ENCODE measurements at regions not wholly inside any gene's neighbourhood (a gene's known extent, or its start where the extent isn't known, plus 50 kb on each side); places are given as distances from the start of the nearest gene placed in this dataset.
A peak's percentile ranks its signal among the peaks of the same experiment; 100 is the strongest.

DNA sequence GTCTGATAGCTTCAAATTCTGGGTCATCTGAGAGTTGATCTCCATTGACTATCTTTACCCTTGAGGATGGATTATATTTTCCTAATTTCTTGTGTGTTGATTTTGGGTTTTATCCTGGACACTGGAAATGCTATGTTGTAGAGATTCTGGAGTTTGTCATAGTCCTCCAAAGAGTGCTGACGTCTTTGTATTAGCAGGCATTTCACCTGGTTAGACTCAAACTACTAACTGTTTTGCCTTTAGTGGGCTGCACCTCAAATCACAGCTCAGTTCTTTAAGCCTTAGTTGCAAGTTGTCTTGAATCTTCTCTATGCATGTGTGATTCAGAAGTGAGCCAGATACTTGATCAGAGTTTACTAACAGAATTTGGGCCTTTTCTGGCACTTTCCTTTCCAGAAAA lies 264.3 kb downstream of the RPS24 start:
- Histone ChIP-seq H3K4me1 (ENCODE audit: insufficient read depth, low read length) (peaks cover 19% of the 10 kb centered on the region), H3K27me3 (ENCODE audit: insufficient read depth, low read length) (no peaks in the 10 kb centered on the region), H3K27ac (ENCODE audit: low read length) (no peak overlapping the region), H3K9ac (ENCODE audit: low read depth, low read length) (no peak overlapping the region), H3K9me3 (ENCODE audit: insufficient read depth, low read depth, low read length) (no peaks in the 10 kb centered on the region), H3K4me3 (ENCODE audit: low read length) (no peak overlapping the region), H3K36me3 (ENCODE audit: insufficient read depth, low read depth, low read length) (no peaks in the 10 kb centered on the region)

DNA sequence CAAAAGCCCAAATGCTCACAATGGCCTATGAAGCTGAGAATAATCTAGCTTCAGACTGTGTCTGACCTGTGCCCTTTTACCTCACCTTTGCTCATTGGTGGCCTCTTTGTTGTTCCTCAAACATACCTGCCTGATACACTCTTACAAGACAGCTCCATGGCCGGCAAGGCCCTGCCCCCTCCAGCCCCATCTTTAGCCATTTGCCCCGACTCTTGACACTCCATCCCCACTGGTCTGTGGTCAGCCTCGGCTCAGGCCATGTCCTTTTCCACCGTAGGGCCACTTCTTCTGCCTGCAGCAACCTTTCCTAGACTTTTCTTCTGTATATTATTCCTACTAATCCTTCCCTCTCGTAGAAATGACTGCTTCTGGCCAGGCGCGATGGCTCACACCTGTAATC lies 265.2 kb downstream of the RPS24 start:
- no peak overlapping the region for H3K9ac ChIP-seq (ENCODE audit: low read depth, low read length)
- no peaks in the 10 kb centered on the region for H3K9me3 ChIP-seq (ENCODE audit: insufficient read depth, low read depth, low read length)
- peaks cover 11% of the 10 kb centered on the region for H3K4me1 ChIP-seq (ENCODE audit: insufficient read depth, low read length)

DNA sequence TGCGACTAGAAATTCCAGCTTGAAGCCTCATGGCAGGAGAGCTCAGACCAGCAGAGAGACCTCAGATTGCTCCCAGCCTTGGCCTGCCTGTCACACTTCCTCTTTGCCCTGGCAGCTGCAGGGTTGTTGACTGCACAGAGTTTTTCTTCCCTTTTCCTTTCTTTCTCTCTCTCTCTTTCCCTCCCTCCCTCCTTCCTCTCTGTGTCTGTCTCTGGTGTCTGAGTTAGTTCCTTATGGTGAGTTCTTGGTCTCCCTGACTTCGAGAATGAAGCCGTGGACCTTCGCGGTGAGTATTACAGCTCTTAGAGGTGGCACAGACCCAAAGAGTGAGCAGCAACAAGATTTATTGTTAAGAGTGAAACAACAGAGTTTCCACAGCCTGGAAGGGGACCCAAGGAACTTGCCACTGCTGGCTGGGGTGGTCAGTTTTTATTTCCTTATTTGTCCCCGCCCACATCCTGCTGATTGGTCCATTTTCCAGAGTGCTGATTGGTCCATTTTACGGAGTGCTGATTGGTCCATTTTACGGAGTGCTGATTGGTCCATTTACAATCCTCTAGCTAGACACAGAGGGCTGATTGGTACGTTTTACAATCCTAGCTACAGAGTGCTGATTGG lies 266.3 kb downstream of the RPS24 start:
- H3K27me3 ChIP-seq (ENCODE audit: insufficient read depth, low read length), result no peaks in the 10 kb centered on the region
- H3K4me1 ChIP-seq (ENCODE audit: insufficient read depth, low read length), result peaks cover 9% of the 10 kb centered on the region
- H3K9ac ChIP-seq (ENCODE audit: low read depth, low read length), result no peak overlapping the region
- H3K27ac ChIP-seq (ENCODE audit: low read length), result no peak overlapping the region
- H3K4me3 ChIP-seq (ENCODE audit: low read length), result no peak overlapping the region
- no peaks in the 10 kb centered on the region for H3K9me3 ChIP-seq (ENCODE audit: insufficient read depth, low read depth, low read length)
- H3K36me3 ChIP-seq (ENCODE audit: insufficient read depth, low read depth, low read length), result no peaks in the 10 kb centered on the region

More for the DNA sequence above, 265.2 kb downstream of the RPS24 start:
- H3K27ac ChIP-seq (ENCODE audit: low read length), result no peak overlapping the region
- H3K27me3 ChIP-seq (ENCODE audit: insufficient read depth, low read length), result no peaks in the 10 kb centered on the region
- no peak overlapping the region for H3K4me3 ChIP-seq (ENCODE audit: low read length)
- no peaks in the 10 kb centered on the region for H3K36me3 ChIP-seq (ENCODE audit: insufficient read depth, low read depth, low read length)

DNA sequence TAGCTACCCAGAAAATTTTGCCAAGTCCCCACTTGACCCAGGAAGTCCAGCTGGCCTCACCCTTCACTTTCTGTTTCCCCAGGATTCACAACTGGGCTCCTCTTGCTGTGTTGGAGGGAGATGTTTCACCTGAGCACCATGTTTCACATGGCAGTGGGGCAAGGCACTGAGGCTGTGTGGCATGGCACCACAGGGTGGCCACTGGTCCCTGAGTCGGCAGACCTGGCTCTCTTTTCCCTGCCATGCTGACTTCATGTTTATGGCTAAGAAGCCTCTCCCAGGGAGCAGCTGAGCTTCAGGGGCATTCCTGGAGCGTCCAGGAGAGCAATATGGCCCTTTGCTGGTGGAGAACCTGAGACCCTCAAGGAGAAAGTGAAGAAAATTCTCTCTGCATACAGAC lies 266.9 kb downstream of the RPS24 start:
- no peaks in the 10 kb centered on the region for H3K9me3 ChIP-seq (ENCODE audit: insufficient read depth, low read depth, low read length)
- no peak overlapping the region for H3K4me3 ChIP-seq (ENCODE audit: low read length)
- H3K27ac ChIP-seq (ENCODE audit: low read length), result no peak overlapping the region
- H3K4me1 ChIP-seq (ENCODE audit: insufficient read depth, low read length), result peaks cover 9% of the 10 kb centered on the region
- no peak overlapping the region for H3K9ac ChIP-seq (ENCODE audit: low read depth, low read length)
- no peaks in the 10 kb centered on the region for H3K27me3 ChIP-seq (ENCODE audit: insufficient read depth, low read length)
- no peaks in the 10 kb centered on the region for H3K36me3 ChIP-seq (ENCODE audit: insufficient read depth, low read depth, low read length)

DNA sequence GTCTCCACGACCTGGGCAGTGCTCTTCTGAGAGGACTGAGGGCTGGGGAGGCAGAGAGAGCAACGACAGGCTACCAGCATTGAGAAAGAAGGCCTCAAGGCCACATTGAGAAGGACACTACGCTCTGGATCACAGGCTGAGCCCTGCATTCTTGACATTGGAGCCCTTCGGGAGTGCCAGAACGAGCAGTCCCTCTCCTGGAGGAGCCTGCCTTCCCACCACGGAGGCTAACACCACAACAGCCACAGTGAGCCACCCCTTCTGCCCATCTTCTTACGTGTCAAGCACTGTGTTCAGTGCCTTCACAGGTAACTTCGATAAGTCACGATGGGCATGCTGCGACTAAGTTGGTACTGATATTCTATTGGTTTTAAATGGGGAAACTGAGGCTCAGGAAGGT lies 267.8 kb downstream of the RPS24 start:
- no peaks in the 10 kb centered on the region for H3K9me3 ChIP-seq (ENCODE audit: insufficient read depth, low read depth, low read length)
- H3K27me3 ChIP-seq (ENCODE audit: insufficient read depth, low read length), result no peaks in the 10 kb centered on the region
- H3K4me1 ChIP-seq (ENCODE audit: insufficient read depth, low read length), result peaks cover 12% of the 10 kb centered on the region
- H3K4me3 ChIP-seq (ENCODE audit: low read length), result no peak overlapping the region
- no peak overlapping the region for H3K9ac ChIP-seq (ENCODE audit: low read depth, low read length)
- H3K27ac ChIP-seq (ENCODE audit: low read length), result no peak overlapping the region
- H3K36me3 ChIP-seq (ENCODE audit: insufficient read depth, low read depth, low read length), result no peaks in the 10 kb centered on the region

DNA sequence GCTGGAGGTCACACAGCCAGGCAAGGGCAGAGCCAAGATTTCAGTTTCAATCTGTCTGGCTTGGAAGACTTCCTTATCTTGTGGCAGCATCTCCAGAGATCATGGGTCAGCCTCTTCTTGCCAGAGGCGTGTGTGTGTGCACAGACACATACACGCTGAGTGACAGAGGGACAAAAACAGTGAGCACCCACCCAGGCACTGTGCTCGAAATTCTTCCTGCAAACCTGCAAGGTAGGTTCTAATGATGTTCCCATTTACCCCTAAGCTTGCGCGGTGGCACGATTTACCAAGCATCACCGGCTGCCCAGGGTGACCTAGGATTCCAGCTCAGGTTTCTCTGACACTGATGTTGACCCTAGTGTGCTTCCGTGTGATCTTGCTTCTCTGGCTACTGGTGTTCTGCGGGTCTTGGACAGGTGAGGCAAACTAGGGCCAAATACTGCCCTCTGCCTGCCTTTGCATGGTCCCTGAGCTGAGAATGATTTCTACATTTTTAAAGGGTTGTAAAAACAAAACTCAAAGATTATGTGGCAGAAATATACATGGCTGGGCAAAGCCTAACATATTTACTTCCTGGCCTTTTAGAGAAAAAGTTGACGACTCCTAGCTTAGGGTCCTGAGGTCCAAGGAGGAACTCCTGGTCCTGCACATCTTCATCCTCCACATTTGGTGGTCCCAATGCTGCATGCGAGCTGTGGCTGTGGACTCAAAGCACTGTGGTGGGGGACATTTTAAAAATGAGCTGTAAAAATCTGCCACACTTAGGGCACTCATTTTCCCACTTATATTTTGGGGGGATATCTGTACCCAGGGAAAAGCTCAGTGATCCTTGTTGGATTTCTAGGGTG lies 268.5 kb downstream of the RPS24 start:
- no peaks in the 10 kb centered on the region for H3K27me3 ChIP-seq (ENCODE audit: insufficient read depth, low read length)
- H3K4me3 ChIP-seq (ENCODE audit: low read length), result peak overlapping the region; percentile 72

DNA sequence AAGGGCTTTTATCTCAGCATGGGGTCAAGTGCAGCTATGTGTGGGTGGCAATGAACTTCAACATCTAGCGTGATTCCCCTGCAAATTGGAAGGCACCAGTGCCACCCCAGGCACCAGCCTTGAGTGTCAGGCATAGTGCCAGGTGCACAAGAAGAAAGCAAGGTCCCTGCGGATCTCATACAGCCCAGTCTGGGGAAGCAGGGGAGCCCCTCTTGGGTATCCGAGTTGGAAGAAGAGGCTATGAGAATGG lies 269.0 kb downstream of the RPS24 start:
- no peaks in the 10 kb centered on the region for H3K27me3 ChIP-seq (ENCODE audit: insufficient read depth, low read length)

More for the DNA sequence above, 268.5 kb downstream of the RPS24 start:
- H3K36me3 ChIP-seq (ENCODE audit: insufficient read depth, low read depth, low read length), result no peaks in the 10 kb centered on the region
- peaks cover 12% of the 10 kb centered on the region for H3K4me1 ChIP-seq (ENCODE audit: insufficient read depth, low read length)
- no peaks in the 10 kb centered on the region for H3K9me3 ChIP-seq (ENCODE audit: insufficient read depth, low read depth, low read length)
- peak overlapping the region; percentile 75; the same call in 1 of the 2 replicates for H3K9ac ChIP-seq (ENCODE audit: low read depth, low read length)
- no peak overlapping the region for H3K27ac ChIP-seq (ENCODE audit: low read length)

DNA sequence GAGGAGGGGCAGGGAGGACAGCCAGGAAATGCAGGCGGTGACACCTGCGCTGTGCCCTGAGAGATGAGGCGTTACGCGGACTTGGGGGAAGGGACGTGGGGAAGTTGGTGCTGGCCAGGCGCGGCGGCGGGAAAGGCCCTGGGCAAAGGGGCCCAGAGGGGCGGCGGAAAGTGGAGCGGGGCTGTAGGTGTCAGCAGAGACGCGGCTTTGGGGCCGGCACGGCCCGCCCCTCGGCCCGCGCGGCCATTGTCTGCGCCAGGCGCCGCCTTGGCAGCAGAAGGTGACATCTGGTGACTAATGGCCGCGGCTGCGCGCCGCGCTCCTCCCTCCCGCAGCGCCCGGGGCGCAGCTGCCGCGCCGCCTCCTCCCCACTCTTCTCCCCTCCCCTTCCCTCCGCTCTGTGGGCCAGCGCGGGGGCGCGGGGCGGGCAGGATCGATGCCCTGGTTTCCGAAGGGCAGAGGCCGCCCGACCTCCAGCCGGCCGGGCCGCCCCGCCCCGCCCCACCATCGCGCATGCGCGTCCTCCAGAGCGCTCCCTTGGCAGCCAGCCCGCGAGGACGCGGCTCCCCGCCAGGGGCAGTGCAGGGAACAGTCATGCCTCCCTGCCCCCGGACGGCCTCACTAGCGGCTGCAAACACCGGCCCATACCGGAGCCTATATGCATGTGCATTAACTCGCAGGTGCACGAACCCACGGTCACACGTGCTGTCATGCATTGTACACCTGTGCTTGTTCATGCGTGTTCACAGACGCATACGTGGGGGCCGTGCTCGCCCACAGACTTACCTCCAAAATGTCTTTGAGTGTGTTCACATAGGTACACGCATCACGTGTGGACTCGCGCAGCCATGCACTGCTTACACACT lies 269.6 kb downstream of the RPS24 start:
- H3K36me3 ChIP-seq (ENCODE audit: insufficient read depth, low read depth, low read length), result no peaks in the 10 kb centered on the region
- peak overlapping the region; percentile 72 for H3K4me3 ChIP-seq (ENCODE audit: low read length)

More for the DNA sequence above, 269.0 kb downstream of the RPS24 start:
- Histone ChIP-seq H3K9me3 (ENCODE audit: insufficient read depth, low read depth, low read length) (no peaks in the 10 kb centered on the region), H3K9ac (ENCODE audit: low read depth, low read length) (peak overlapping the region; percentile 75; the same call in 1 of the 2 replicates), H3K27ac (ENCODE audit: low read length) (no peak overlapping the region), H3K4me3 (ENCODE audit: low read length) (peak overlapping the region; percentile 72), H3K36me3 (ENCODE audit: insufficient read depth, low read depth, low read length) (no peaks in the 10 kb centered on the region), H3K4me1 (ENCODE audit: insufficient read depth, low read length) (peaks cover 12% of the 10 kb centered on the region)

DNA sequence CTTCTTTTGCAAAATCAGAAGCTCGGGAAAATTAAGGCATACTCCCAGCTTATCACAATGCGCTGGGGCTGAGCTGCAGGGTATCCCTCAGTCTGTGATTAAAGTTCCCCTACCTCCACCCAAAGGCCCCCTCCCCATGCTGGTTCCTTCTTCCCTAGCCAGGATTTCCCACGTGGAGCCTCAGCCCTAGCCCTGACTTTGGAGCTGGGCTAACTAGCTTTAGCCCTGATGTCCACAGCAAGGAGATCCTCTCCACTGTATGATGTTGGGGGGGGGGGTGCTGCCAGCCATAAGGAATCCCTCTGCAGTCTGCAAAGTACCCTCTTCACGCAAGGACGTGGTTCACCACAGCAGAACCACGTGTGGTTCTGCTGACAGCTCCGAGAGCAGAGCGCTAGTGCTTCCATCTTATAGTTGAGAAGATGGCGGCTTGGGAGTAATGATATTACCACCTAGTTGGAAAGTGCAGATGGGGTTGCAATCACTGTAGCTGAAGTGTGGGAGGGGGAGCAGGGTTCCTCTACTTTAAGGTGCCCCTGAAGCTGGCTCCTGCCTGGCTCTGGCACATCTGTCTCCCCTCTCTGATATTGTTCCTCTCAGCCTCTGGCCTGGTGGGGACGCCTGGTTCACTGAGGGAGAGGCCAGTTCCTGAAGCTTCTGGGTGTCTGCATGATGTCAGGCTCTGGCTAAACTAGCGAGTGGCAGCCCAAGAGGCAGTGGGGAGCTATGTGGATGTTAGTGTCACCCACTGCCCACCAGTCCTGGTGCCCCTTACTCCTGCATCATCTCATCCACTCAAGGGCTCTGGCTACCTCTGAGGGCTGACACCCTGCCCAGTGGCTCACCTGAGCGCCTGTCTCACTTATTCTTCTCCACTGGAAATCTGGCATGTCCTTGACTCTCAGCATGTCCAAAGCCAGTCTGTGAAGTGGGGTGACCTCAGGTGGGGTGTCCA lies 270.7 kb downstream of the RPS24 start:
- peaks cover 12% of the 10 kb centered on the region for H3K4me1 ChIP-seq (ENCODE audit: insufficient read depth, low read length)
- no peaks in the 10 kb centered on the region for H3K27me3 ChIP-seq (ENCODE audit: insufficient read depth, low read length)
- no peak overlapping the region for H3K9ac ChIP-seq (ENCODE audit: low read depth, low read length)
- no peak overlapping the region for H3K4me3 ChIP-seq (ENCODE audit: low read length)
- no peaks in the 10 kb centered on the region for H3K9me3 ChIP-seq (ENCODE audit: insufficient read depth, low read depth, low read length)
- no peaks in the 10 kb centered on the region for H3K36me3 ChIP-seq (ENCODE audit: insufficient read depth, low read depth, low read length)
- H3K27ac ChIP-seq (ENCODE audit: low read length), result no peak overlapping the region

More for the DNA sequence above, 269.6 kb downstream of the RPS24 start:
- Histone ChIP-seq H3K9ac (ENCODE audit: low read depth, low read length) (peak overlapping the region; percentile 75; the same call in 1 of the 2 replicates), H3K27ac (ENCODE audit: low read length) (no peak overlapping the region), H3K4me1 (ENCODE audit: insufficient read depth, low read length) (peaks cover 12% of the 10 kb centered on the region), H3K27me3 (ENCODE audit: insufficient read depth, low read length) (no peaks in the 10 kb centered on the region), H3K9me3 (ENCODE audit: insufficient read depth, low read depth, low read length) (no peaks in the 10 kb centered on the region)

DNA sequence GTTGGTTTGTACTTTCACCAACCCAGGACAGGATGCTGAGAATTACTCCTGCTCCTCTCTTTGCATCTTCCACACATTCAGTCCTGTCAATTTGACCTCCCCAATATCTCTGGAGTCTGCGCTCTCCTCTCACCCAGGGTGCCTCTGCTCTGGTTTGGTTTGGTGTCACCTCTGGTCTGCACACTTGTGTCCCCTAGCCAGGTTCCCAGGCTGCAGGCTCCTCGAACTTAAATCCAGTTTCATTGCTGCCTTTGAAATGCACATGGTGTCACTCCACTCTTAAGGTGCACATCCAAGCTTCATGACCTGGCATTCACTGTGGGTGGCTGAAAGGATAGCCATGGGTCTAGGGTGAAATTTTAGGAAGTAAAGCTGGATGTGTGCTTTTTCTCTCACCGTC lies 271.6 kb downstream of the RPS24 start:
- Histone ChIP-seq H3K9ac (ENCODE audit: low read depth, low read length) (no peak overlapping the region), H3K9me3 (ENCODE audit: insufficient read depth, low read depth, low read length) (no peaks in the 10 kb centered on the region), H3K4me3 (ENCODE audit: low read length) (no peak overlapping the region), H3K27me3 (ENCODE audit: insufficient read depth, low read length) (no peaks in the 10 kb centered on the region), H3K27ac (ENCODE audit: low read length) (no peak overlapping the region), H3K36me3 (ENCODE audit: insufficient read depth, low read depth, low read length) (no peaks in the 10 kb centered on the region), H3K4me1 (ENCODE audit: insufficient read depth, low read length) (peaks cover 12% of the 10 kb centered on the region)

DNA sequence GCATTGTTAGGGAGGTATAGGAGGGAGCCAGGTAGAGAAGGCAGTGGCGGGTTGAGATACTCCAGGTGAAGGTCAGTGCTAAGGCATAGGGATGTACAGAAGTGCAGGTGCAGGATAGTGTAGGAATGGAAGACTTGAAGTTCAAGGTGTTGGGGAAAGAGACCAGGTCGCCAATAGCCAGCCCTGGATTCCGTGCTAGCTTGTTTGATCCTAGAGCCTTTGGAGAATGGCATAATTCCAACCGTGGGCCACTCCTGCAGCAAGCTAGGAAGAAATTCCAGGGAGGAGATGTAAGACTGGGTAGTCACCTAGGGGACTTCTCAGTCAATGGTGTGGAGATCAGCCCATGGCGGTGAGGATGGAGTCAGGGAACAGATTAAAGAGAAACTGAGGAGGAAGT lies 272.7 kb downstream of the RPS24 start:
- Histone ChIP-seq H3K27me3 (ENCODE audit: insufficient read depth, low read length) (no peaks in the 10 kb centered on the region), H3K36me3 (ENCODE audit: insufficient read depth, low read depth, low read length) (no peaks in the 10 kb centered on the region), H3K4me3 (ENCODE audit: low read length) (no peak overlapping the region), H3K27ac (ENCODE audit: low read length) (no peak overlapping the region), H3K9ac (ENCODE audit: low read depth, low read length) (no peak overlapping the region), H3K4me1 (ENCODE audit: insufficient read depth, low read length) (peaks cover 12% of the 10 kb centered on the region), H3K9me3 (ENCODE audit: insufficient read depth, low read depth, low read length) (no peaks in the 10 kb centered on the region)

All from iPS-20b (cell line).